ENCODE measurements at regions not wholly inside any gene's neighbourhood (a gene's known extent, or its start where the extent isn't known, plus 50 kb on each side); places are given as distances from the start of the nearest gene placed in this dataset.

DNA sequence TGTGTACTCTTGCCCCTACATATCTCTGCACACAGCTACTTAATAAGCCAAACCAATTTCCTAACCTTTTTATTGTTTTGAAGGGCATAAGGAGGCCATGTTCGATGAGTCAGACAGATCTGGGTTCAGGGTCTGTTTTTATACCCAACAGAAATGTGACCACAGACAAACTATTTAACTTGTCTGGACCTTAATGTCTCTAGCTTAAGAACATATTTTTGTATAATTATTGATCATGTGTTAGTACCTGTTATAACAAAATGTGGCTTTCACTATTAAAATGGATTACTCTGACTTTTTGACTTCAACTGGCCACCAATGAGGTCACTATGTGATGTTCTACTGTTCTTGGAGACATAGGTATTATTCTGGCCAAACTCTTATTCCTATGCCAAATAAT, 507.8 kb upstream of the USP24 start:
- no peaks in the 10 kb centered on the region for H3K27me3 ChIP-seq
- no peak for TF ChIP-seq POLR2A (IDR thresholded peaks at IDR 0.05)
- TF ChIP-seq, protein P1, sequence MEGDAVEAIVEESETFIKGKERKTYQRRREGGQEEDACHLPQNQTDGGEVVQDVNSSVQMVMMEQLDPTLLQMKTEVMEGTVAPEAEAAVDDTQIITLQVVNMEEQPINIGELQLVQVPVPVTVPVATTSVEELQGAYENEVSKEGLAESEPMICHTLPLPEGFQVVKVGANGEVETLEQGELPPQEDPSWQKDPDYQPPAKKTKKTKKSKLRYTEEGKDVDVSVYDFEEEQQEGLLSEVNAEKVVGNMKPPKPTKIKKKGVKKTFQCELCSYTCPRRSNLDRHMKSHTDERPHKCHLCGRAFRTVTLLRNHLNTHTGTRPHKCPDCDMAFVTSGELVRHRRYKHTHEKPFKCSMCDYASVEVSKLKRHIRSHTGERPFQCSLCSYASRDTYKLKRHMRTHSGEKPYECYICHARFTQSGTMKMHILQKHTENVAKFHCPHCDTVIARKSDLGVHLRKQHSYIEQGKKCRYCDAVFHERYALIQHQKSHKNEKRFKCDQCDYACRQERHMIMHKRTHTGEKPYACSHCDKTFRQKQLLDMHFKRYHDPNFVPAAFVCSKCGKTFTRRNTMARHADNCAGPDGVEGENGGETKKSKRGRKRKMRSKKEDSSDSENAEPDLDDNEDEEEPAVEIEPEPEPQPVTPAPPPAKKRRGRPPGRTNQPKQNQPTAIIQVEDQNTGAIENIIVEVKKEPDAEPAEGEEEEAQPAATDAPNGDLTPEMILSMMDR (IDR thresholded peaks at IDR 0.05), result no peak
- DNase-seq (no peak), ATAC-seq (no peak)
- H3K9me3 ChIP-seq, result no peaks in the 10 kb centered on the region
- H3K4me3 ChIP-seq, result no peak overlapping the region
- no peaks in the 10 kb centered on the region for H3K36me3 ChIP-seq
- intact Hi-C loops (cut with DNase I), result no loop called here
- 75% methylated on average over 1 of the region's 1 CpG for WGBS (ENCODE audit: insufficient coverage, low coverage, low lambda C conversion rate, missing lambda C conversion rate)
- H3K27ac ChIP-seq, result no peak overlapping the region
- peaks cover 0 to 9% (median 2%) of the 10 kb centered on the region in 4 donors for H3K4me1 ChIP-seq

DNA sequence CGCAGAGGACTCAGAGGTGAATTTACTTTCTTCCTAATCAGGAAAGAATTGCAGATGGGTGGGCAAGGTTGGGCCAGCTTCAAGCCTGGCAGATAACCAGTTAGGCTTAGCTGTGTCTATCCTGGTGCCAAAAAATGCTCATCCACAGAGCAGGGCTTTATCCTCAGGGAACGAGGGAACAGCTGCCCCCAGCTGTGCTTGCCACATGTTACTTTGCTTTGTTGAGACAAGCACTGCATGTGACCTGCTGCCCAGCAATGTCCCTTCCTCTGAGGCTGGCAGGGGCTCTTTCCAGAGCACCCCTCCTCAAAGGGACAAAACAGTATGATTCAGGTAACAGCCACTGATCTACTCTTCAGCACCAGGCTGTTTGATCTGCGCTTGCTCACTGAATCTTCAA, 505.1 kb upstream of the USP24 start:
- ATAC-seq, result peak in 1 of 4 donors; percentile 11
- no peak overlapping the region for H3K27ac ChIP-seq
- intact Hi-C loops (cut with DNase I), result no loop called here
- 100% methylated on average over 2 of the region's 3 CpGs for WGBS (ENCODE audit: insufficient coverage, low coverage, low lambda C conversion rate, missing lambda C conversion rate)
- no peaks in the 10 kb centered on the region for H3K9me3 ChIP-seq
- TF ChIP-seq, protein P1 (IDR thresholded peaks at IDR 0.05), result no peak
- no peak for TF ChIP-seq POLR2A (IDR thresholded peaks at IDR 0.05)
- no peak overlapping the region for H3K4me3 ChIP-seq
- no peaks in the 10 kb centered on the region for H3K27me3 ChIP-seq
- peaks cover 0 to 9% (median 2%) of the 10 kb centered on the region in 4 donors for H3K4me1 ChIP-seq
- DNase-seq, result no peak
- no peaks in the 10 kb centered on the region for H3K36me3 ChIP-seq

DNA sequence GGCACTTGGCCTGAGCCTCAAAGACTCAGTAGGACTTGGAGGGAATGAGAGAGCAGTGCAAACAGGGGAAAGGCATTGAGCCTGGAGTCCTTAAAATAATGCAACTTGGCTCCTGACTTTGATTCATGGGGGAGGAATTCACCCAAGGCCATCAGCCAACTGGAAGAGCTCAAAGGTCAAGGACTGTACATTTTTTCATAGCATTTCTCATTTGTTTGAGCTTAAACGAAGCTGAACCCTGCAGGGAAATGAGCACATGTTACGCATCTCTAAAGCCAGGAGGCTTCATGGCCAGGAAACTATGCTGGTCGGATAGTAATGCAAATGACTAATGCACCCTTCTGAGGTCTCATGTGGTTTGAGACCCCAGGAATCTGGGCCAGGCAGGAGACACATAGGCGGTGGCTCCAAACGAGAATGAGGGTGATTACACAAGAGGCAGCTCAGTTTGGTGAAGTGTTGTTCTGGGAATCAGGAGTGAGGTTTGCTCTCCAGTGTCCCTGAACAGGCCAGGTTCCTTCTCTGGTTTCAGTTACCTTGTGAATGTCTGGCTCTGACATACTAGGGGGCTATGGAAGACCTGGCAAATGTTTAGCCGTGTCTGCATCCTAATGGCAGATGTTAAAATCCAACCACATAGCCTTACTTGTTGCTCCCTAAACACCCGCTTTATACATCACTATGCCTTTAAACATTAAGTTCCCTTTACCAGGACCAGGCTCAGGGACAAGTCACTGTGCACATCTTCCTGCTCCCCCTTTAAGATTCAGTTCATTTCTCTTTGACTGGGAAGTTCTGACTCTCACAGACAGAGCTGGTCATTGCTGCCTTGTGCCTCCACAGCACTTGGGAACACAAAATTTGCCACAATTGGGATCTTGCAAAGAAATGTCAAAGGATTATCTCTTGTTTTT, 503.9 kb upstream of the USP24 start:
- WGBS (ENCODE audit: insufficient coverage, low coverage, low lambda C conversion rate, missing lambda C conversion rate), result 40% methylated on average over 5 of the region's 7 CpGs
- intact Hi-C loops (cut with DNase I), result no loop called here
- peak overlapping the region in 1 of 3 donors; percentile 54 for H3K27ac ChIP-seq

DNA sequence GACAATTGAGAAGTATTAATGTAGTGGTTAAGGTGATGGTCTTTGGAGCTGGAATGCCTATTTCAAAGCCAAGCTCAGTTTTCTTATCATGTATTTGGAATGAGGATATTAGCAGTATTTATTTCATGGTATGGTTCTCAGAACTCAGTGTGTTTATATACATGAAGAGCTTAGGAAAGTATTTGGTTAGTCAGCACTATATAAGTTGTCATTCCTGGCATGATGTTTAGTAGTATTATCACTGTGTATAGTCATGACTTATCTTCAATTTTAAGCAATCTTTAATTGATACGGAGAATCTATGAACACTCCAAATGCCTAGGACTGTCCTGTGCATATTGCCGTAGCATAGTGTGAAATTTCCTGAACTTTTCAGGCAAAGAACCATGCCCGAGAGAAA, 501.9 kb upstream of the USP24 start:
- intact Hi-C loops (cut with DNase I), result no loop called here
- Histone ChIP-seq H3K27me3 (no peaks in the 10 kb centered on the region), H3K9me3 (no peaks in the 10 kb centered on the region), H3K36me3 (no peaks in the 10 kb centered on the region), H3K4me3 (no peak overlapping the region), H3K4me1 (peaks cover 0 to 21% (median 2%) of the 10 kb centered on the region in 4 donors), H3K27ac (no peak overlapping the region)
- WGBS (ENCODE audit: insufficient coverage, low coverage, low lambda C conversion rate, missing lambda C conversion rate), result 88% methylated on average over 3 of the region's 3 CpGs
- no peak for DNase-seq
- TF ChIP-seq POLR2A (IDR thresholded peaks at IDR 0.05), result no peak
- TF ChIP-seq, protein P1 (IDR thresholded peaks at IDR 0.05), result no peak
- ATAC-seq, result no peak

More for the DNA sequence above, 503.9 kb upstream of the USP24 start:
- DNase-seq (peak in 1 of 3 donors; percentile 26), ATAC-seq (peak; percentile 58 to 88 (median 80))
- peaks cover 0 to 19% (median 2%) of the 10 kb centered on the region in 4 donors for H3K4me1 ChIP-seq
- TF ChIP-seq, protein P1 (IDR thresholded peaks at IDR 0.05), result no peak
- no peak for TF ChIP-seq POLR2A (IDR thresholded peaks at IDR 0.05)
- no peaks in the 10 kb centered on the region for H3K36me3 ChIP-seq
- no peaks in the 10 kb centered on the region for H3K27me3 ChIP-seq
- no peaks in the 10 kb centered on the region for H3K9me3 ChIP-seq
- H3K4me3 ChIP-seq, result no peak overlapping the region
